ENCODE measurements at regions not wholly inside any gene's neighbourhood (a gene's known extent, or its start where the extent isn't known, plus 50 kb on each side); places are given as distances from the start of the nearest gene placed in this dataset.

DNA sequence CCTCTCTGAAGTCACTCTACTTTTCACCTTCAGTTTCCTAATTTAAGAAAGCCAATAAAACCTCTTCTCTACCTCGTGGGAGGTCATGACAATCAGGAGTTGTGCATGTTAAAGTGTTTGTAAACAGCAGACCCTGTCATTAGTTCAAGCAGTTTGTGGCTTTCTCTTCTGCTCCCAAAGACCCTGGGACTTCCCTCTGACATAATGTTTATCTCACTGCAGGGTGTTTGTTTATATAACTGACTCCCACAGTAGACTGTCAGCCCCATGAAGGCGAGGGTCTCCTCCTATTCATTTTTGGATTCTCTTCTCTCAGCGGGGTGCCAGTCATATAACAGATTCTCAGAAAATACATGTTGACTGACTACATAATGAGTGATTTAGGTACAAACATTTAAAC, 360.0 kb upstream of the ZNF462 start:
- no peak overlapping the region for H3K4me3 ChIP-seq (ENCODE audit: low read depth, low read length)
- DNase-seq (ENCODE audit: low read depth), result no peak
- TF ChIP-seq, protein P1, sequence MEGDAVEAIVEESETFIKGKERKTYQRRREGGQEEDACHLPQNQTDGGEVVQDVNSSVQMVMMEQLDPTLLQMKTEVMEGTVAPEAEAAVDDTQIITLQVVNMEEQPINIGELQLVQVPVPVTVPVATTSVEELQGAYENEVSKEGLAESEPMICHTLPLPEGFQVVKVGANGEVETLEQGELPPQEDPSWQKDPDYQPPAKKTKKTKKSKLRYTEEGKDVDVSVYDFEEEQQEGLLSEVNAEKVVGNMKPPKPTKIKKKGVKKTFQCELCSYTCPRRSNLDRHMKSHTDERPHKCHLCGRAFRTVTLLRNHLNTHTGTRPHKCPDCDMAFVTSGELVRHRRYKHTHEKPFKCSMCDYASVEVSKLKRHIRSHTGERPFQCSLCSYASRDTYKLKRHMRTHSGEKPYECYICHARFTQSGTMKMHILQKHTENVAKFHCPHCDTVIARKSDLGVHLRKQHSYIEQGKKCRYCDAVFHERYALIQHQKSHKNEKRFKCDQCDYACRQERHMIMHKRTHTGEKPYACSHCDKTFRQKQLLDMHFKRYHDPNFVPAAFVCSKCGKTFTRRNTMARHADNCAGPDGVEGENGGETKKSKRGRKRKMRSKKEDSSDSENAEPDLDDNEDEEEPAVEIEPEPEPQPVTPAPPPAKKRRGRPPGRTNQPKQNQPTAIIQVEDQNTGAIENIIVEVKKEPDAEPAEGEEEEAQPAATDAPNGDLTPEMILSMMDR (IDR thresholded peaks at IDR 0.05; ENCODE audit: insufficient read depth, low read depth, low read length, missing control alignments), result no peak

DNA sequence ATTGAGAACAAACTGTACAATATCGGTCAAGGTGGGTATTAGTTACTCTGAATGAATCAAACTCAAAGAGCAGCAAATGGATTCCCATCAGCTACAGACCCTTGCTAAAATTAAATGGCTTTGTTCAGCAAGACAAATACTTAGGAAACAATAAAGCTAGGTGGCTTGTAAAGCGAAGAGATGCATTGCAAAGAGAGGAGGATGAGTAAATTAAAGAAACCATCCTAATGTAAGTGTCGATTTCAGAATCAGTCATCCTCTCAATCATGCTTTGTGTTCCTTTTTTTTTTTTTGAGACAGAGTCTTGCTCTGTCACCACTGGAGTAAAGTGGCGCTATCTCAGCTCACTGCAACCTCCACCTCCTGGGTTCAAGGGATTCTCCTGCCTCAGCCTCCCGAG, 359.2 kb upstream of the ZNF462 start:
- H3K4me3 ChIP-seq (ENCODE audit: low read depth, low read length), result no peak overlapping the region
- DNase-seq (ENCODE audit: low read depth), result peak; percentile 44
- TF ChIP-seq, protein P1 (IDR thresholded peaks at IDR 0.05; ENCODE audit: insufficient read depth, low read depth, low read length, missing control alignments), result no peak

DNA sequence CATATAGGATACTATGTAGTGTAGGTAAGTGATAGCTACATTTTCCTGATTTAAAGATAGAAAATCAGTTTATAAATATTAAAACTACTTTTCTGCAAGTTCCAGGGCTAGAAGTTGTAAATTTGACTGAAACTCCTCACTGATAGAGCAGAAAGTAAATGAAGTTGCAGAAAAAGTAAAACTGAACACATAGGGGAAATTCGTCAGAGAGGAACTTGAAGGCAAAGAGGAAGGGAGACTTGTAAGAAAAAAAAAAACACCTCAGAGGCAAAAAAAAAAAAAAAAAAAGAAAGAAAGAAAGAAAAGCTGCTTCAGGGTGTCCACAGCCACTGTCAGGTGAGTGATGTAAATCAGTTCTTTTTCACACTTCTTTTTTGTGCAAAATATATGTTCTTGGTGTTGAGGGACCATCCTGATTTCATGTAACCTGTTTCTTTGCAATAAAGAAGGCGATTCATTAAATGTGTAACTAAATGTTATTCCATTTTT, 336.2 kb upstream of the ZNF462 start:
- TF ChIP-seq, protein P1 (IDR thresholded peaks at IDR 0.05; ENCODE audit: insufficient read depth, low read depth, low read length, missing control alignments), result no peak
- H3K4me3 ChIP-seq (ENCODE audit: low read depth, low read length), result no peak overlapping the region
- no peak for DNase-seq (ENCODE audit: low read depth)

DNA sequence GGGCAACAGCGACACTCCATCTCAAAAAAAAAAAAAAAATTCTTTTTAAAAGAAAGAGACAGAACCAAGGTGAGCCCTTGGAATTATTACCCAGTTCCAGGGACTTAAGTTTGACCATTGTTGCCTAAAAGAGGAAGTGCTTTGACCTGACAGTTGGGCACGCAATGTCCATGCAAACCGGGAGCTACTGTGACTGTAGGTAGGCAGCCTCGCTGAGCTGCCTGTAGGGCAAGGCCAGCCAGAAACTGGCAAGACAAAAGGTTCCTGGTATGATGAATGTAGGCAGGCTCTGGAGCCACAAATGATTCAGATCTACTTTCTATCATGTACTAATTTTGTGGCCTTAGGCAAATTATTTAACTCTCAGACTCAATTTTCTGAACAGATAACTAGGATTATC, 334.8 kb upstream of the ZNF462 start:
- H3K4me3 ChIP-seq (ENCODE audit: low read depth, low read length), result no peak overlapping the region
- TF ChIP-seq, protein P1 (IDR thresholded peaks at IDR 0.05; ENCODE audit: insufficient read depth, low read depth, low read length, missing control alignments), result no peak
- DNase-seq (ENCODE audit: low read depth), result no peak

DNA sequence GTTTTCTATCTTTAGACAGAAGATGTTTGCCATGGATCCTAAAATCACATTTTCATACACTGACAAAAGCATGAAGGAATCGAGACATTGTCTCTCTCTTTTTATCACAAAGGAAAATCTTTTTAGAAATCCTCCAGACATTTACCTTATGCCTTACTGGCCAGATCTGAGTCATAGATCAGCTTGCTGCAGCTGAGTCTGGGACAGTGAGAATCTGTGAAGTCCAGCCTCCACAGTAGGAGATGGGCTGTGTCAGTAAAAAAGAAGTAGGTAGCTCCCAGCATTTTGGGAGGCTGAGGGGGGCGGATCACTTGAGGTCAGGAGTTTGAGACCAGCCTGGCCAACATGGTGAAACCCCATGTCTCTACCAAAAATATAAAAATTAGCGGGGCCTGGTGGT, 333.4 kb upstream of the ZNF462 start:
- DNase-seq (ENCODE audit: low read depth), result no peak
- TF ChIP-seq, protein P1 (IDR thresholded peaks at IDR 0.05; ENCODE audit: insufficient read depth, low read depth, low read length, missing control alignments), result no peak
- H3K4me3 ChIP-seq (ENCODE audit: low read depth, low read length), result no peak overlapping the region

DNA sequence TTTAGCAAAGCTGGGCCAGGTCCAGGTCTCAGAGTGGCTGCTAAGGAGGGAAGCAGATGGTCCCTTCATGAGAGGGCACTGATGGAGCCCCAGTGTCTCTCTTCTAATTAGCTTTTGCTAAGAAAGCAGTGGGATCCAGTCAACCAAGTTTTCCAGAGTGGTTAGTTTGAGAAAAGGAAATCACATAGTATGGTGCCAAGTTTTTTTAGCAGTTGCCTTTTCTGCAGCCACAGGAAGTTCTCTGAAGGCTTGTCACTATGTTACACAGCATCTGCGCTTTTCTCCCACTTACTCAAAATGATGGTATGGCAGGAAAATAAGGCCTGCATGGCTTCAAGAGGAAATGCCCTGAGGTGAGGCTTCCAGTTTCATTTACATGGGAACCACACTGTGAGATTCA, 331.5 kb upstream of the ZNF462 start:
- TF ChIP-seq, protein P1 (IDR thresholded peaks at IDR 0.05; ENCODE audit: insufficient read depth, low read depth, low read length, missing control alignments), result no peak
- H3K4me3 ChIP-seq (ENCODE audit: low read depth, low read length), result no peak overlapping the region
- DNase-seq (ENCODE audit: low read depth), result no peak

DNA sequence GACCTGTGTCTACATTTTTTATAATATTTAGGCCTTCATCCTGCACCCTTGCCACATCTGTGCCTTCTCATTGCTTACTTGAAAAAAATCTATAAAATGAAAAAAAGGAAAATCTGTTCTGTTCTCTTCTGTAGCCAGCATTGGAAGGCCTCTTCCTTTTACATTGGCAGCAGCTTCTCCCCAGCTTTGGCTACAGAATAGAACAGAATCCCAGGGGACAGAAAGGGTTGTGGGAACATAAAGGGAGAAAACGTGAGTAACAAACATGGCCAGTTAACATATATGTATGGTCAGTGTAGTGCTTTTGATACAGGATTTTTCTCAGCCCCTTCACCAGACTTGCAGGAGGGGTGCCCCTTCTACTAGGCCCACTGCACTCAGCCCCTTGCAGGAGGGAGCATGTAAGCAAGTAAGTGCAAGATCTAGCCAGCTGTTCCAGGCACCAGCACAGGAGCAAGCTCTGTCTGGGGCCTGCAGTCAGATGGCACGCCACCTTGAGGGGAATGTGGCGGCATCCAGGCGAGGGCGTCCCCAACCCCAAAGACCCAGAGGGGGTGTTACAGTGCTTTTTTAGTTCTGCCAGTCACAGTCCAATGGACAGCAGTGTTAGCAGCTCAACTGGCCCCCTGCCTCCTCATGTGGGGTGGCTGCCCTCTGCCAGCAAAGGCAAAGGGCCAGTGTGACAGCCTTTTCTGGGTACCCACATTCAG, 330.5 kb upstream of the ZNF462 start:
- DNase-seq (ENCODE audit: low read depth), result no peak
- H3K4me3 ChIP-seq (ENCODE audit: low read depth, low read length), result no peak overlapping the region
- TF ChIP-seq, protein P1 (IDR thresholded peaks at IDR 0.05; ENCODE audit: insufficient read depth, low read depth, low read length, missing control alignments), result no peak

Data from GM12865 (cell line).